ENCODE measurements at regions not wholly inside any gene's neighbourhood (a gene's known extent, or its start where the extent isn't known, plus 50 kb on each side); places are given as distances from the start of the nearest gene placed in this dataset.
"Not testable (repeated sequence)": the region's sequence is repeated elsewhere in the genome, so short reads cannot be mapped to it uniquely, and the experiment has no call there.

DNA sequence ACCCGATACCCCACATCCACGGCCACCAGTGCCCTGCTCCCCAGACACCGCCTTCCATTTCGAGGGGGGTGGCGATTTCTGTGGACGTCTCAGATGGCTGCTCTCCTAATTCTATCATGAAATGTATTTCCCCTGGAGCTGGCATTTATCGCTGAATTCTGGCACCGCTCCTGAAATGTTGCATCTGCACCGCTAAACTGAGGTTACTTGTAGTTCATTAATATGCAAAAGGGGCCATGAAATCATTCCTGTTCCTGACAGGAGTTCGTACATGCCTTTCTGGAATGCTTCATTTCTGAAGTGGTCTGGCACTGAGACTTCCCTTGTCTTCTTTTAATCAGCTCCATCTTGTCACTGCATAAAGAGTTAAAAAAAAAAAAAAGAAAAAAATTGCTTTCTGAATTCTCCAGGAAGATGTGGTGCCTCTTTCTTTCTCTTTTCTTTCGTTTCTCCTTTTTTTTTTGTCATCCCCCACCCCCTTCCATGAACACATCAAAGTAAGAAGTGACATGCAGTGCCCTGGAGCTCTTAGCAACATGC lies 97.7 kb upstream of the SMARCA2 start:
- DNase-seq (ENCODE audit: low spot score), result no peak

DNA sequence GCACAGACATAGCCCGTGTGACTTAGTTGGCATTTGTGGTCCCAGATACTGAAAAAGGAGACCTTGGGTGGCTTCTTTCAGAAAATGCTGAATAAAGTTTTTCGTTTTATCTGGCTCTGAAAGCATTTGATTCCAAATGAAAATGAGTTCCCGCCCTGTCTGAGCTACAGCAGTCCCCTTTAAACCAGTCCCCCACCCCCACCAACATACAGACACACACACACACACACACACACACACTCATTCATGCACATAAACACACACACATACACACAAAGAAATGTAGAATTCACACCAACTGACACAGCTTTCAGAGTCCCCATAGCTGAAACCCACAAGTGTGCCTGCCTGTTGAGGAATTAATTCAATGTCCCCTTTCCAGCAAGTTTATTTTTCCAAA lies 97.0 kb upstream of the SMARCA2 start:
- DNase-seq (ENCODE audit: low spot score), result no peak

DNA sequence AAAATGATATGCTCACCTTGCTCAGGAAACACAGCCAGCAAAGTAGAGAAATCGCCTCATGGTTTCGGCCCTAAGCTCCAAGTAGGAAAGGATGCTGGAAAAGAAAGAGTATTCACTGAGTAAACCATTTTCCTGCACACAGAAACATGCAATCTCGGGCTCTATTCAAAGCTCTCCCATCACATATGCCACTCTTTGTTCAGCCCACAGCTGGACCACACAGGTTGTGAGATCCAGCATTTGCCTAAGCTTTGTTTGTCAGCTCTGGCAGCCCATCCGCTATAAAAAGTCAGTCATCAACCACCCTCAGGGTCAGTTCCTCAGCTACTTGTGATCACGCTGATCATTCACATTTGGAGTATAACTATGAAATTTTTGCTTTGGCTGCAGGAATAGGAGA lies 96.5 kb upstream of the SMARCA2 start:
- DNase-seq (ENCODE audit: low spot score), result no peak

DNA sequence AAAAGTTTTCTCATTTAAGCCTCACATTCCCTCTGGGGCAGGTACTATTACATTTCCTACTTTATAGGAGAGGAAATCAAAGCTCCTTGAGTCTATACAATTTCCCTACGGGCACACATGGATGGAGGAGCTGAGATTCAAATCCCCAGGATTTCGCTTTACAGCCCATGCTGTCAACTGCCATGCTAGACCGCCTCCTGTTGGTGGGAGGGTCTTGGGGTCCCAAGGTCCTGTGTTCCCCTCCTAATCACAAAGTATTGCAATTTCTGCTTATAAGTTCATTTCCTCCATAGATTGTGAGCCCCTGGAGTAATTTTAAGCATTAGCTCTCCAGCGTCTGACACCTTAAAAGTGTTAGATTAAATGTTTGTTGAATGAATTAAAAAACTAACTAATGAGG lies 95.9 kb upstream of the SMARCA2 start:
- DNase-seq (ENCODE audit: low spot score), result no peak

DNA sequence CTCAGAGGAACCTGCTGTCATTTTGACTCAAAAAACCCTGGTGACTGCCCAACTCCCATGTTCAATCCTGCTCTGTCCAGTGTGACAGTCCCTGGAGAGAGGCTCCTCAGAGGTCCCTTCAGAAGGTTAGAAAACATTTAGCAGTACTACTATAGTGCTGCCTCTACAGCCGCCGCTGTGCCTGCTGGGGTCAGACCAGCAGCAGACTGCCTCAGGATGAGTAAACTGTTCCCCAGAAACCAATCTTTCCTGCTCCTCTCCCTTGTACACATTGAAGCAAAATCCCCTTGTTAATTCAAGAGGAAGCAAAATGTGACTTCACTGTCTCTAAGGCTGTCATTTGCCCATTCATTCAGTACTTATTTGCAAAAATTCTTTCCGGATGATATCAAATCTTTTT lies 94.8 kb upstream of the SMARCA2 start:
- DNase-seq (ENCODE audit: low spot score), result no peak

DNA sequence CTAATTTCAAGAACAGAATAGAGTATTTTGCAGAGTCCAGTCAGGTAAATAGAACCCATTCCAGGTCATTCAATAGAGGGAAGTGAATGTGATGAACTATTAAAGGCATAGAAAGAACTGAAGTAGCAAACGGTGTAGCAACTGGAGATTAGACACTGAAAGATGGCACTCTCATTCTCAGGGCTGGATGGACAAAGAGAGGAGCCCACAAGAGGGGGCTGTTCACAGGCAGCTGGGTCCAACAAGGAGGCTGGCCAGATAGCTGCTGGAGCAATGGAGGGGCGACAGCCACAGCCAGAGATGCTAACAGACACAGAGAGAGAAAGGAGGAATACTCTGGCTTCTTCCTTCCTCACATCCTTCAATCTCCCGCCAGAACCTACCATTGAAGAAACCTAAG lies 93.1 kb upstream of the SMARCA2 start:
- DNase-seq (ENCODE audit: low spot score), result no peak

DNA sequence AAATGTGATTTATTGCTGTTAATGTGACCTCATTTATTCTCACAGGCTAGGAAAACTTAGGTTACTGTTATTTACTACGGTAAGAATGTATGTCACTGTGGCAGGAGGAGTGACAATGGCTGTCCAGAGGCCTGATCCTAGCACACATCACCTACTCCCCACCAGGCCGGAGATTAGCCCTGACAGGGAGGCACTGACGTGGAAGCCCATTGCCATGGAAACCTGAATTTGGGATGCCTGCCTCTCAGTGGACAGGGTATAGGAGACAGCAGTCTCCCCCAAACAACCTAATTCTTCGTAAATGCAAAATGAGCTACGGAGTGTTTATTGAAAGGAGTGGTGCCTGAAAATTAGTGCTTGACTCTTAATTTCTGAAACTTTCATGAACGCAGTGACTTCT lies 87.6 kb upstream of the SMARCA2 start:
- DNase-seq (ENCODE audit: low spot score), result no peak

DNA sequence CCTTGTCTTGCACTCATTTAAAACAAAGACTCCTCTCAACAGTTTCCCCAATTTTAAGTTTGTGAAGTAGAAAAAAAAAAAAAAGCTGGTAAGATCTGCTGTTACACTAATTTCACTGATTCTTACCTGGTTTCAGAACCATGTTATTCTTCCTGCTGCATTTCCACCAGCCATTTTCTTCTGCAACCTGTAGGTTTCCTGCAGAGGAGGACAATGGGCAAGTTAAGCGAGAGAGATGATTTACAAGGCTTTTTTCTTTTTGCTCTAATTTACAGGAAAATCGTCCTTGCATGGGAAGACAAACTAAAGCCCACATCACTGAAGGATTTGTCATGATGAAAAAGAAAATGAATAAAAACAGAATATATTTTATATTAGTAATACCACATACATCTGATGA lies 86.0 kb upstream of the SMARCA2 start:
- DNase-seq (ENCODE audit: low spot score), result no peak

DNA sequence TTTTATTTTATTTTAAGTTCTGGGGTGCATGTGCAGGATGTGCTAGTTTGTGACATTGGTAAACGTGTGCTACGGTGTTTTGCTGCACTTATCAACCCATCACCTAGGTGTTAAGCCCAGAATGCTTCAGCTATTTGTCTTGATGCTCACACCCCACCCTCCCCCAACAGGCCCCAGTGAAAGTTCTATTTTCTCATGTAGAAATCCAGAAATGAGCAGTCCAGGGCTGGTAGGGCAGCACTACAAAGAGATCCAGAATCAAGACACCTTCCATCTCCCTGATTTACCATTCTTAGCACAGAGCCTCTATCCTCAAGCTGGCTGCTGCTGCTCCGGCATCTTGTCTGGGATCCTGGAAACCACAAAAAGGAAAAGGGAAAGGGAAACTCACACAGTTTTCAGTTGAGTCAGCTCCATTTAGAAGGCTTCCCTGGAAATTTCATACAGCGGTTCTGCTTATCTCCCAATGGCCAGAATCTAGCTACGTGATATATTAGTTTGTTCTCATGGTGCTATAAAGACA lies 85.4 kb upstream of the SMARCA2 start:
- DNase-seq (ENCODE audit: low spot score), result no peak

DNA sequence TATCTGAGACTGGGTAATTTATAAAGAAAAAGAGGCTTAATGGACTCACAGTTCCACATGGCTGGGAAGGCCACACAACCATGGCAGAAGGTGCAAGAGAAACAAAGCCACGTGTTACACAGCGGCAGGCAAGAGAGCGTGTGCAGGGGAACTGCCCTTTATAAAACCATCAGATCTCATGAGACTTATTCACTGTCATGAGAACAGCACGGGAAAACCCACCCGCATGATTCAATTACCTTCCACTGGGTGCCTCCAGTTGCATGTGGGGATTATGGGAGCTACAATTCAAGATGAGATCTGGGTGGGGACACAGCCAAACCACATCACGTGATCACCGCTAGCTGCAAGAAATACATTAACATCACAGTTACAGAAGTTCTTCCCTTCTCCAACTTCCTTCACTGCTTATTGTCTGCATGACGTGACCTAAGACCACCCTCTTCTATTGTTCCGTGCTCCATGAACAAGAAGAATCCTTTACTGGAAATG lies 84.9 kb upstream of the SMARCA2 start:
- DNase-seq (ENCODE audit: low spot score), result not testable (repeated sequence)

DNA sequence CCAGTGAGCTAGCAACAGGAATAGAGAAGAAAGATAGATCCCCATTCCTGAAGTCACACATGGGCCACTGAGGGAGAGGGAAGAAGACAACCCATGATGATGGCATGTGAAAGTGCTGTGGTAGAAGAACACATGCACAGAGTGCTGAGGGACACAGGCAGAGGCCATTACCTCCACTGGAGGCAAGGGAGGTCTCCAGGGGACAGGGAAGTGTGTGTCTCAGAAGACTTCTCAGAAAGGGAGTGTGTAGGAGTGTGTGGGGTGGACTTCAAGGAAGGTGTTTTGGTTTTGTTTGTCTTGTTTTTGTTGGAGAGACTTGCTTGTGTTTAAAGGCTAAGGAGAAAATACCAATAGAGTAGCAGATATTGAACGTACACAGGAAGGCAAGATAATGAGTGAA lies 77.0 kb upstream of the SMARCA2 start:
- DNase-seq (ENCODE audit: low spot score), result no peak

DNA sequence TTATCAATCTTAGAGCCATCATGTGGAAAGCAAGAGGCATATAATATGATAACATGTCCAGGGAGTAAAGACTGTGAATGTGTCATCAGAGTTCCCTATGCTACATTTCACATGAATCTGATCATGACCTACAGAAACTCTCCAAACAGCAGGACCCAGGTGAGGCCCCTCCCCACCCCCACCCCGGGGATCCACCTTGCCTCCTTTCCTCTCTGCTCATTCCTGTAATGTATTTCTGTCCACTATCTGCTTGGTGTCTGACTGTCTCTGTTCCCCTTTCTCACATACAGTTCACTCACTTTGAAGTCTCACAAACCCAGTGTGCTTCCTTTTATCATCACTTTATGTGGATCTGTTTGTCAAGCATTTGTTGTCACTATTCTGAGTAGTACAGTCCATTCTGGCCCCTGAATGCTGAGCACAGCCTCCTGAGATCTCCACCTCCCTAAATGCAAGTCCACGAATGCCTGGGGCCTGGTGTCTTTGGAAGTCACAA lies 76.4 kb upstream of the SMARCA2 start:
- no peak for DNase-seq (ENCODE audit: low spot score)

DNA sequence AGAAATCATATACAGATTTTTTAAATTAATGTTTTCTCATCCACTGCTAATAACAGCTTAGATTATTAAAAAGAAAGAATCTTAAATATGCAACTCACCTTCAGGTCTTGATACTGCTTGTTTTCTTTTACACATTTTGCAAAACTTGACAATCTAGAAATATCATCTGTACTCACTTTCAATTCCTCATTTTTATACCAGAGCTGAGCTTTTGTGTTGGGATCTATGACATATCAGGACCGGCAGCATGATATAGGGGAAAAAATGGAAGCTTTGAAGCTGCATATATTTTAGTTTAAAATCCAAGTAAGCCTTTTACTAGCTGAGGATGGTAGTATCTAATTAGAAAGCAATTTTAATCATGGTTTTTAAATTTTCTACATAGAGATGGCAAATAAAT lies 75.7 kb upstream of the SMARCA2 start:
- no peak for DNase-seq (ENCODE audit: low spot score)

DNA sequence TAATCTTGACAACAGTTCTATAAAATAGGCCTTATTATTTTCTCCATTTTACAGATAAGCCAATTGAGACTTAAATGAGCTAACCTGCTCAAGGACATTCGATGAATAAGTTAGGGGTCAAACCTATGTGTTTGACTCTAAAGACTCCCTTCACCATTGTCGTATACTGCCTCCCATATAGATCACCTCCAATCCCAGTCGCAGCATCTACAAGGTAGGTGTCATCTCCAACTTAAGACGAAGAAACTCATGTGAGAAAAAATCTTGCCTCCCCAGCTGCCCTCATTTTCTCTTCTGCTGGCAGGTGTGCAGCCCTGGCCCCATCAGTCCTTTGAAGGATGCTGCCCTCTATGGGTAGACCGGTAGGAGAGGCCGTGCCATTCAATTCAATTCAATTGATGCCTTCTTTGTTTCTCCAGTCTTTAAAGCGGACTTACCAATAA lies 75.2 kb upstream of the SMARCA2 start:
- peak; percentile 26 for DNase-seq (ENCODE audit: low spot score)

DNA sequence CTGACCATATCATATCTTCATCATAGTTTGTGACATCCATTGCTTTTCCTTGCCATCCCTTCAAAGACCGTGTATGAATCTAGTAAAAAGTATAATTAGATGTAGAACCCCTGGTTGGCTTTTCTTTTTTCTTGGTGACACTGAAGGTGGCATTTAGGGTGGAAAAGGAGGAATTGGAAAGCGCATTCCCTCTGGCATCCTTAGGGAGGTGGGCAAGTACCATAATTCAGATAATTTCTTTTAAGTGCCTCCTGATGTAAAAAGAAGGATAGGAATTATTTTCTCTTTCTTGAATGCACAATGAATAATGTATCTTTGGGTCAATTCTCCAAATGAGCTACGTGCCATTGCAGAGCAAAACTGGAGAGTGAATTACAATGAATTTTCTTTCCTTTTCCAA lies 73.2 kb upstream of the SMARCA2 start:
- DNase-seq (ENCODE audit: low spot score), result no peak

DNA sequence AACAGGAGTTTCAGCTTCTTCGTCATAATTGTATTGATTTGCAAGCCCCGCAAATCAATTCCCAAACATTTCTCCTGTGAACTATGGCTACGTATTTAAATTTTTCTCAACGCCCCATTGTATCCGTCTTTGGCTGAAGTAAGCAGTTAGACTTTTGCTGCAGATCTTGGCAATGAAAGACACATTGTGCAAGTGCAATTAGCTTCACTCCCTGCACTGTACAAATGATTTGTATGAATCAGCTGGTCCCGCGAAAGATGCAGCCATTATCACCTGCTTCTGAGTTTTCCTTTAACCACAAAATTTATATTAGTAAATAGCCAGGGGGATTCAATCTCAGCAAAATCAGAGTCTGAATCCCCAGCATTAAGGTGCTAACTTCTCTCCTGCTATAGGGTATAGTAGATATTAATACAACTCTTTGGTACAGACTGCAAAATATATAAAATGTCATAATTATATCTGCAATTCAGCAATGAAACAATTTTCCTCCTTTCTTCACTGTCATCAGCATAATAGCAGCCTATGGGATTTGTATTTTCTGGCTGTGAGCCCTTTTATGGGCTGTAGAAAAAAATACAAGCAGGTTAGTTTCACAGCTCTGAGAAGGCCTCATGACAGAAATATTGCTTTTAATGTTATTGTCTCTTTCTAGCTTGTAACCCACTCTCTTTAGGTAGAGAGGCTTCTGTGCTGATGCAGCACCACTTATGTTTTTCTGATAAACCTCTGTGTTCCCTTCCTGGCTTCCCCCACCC lies 68.4 kb upstream of the SMARCA2 start:
- no peak for DNase-seq (ENCODE audit: low spot score)

DNA sequence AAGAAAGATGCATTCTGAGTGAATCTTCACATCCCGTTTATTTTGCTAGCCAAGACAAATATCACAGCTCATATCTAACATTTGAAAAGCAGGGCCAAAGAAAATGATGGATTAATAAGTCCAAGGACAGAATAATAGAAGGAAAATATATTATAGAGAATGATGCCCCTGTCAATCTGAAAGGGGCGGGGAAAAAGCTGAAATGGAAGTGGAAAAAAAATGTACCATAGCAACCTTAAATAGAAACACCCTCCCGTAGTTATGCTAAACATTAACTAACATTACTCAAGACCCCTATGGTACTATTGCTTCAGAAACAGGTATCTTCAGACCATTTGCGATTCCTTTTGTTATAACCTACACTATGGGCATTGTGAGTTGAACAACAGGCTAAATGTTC lies 67.7 kb upstream of the SMARCA2 start:
- DNase-seq (ENCODE audit: low spot score), result no peak

DNA sequence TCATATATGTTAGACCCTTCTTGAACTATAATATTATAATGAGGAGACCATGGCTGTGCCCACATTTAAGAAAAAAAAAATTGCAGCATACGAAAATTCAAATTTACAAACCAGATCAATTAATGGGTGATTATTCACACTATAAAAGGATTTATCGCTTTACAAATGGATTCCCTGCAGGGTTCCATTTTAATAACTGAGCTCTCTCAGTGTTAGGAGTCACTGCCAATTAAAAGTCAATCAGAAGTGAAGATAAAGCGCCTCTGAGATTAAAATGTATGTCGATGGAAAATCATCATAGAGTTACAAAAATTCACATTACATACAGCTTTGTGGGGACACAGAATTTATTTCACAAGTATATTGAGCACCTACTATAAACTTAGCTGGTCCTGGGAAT lies 66.6 kb upstream of the SMARCA2 start:
- no peak for DNase-seq (ENCODE audit: low spot score)

DNA sequence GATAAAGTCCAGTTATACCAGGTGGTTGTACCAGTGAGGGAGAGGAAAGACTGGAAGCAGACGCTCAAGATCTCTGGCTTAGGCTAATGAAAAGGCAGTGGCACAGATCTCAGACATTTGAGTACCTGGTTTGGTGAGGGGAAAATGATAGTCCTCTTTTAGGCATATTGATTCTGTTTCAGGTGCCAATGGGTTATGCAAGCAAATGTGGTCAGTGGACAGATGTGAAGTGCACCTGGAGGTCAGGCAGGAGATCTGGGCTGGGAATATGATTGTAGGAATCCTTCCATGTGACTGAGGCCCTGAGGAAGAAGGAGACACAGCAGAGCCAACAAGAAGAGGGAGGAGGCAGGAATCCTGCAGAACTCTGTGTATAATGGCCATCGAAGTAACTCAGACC lies 63.7 kb upstream of the SMARCA2 start:
- DNase-seq (ENCODE audit: low spot score), result no peak

DNA sequence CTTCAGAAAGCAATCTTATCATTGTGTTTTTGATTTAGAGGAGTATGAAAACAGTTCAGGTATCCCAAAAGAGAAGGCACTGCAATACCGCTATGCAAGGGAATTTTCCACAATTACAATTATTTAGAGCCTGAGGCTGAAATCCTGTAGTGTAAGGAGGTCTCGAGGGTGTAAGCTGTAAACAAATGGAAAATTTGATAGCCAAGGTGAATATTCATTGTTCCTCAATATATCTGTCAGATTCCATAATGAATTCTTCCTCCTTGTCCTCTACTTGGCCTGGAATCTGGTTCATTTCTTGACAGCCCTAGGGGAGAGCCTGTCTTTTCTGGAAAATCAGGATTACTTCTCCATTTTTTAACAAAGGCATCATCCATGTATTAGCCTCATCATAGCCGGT lies 63.1 kb upstream of the SMARCA2 start:
- no peak for DNase-seq (ENCODE audit: low spot score)

DNA sequence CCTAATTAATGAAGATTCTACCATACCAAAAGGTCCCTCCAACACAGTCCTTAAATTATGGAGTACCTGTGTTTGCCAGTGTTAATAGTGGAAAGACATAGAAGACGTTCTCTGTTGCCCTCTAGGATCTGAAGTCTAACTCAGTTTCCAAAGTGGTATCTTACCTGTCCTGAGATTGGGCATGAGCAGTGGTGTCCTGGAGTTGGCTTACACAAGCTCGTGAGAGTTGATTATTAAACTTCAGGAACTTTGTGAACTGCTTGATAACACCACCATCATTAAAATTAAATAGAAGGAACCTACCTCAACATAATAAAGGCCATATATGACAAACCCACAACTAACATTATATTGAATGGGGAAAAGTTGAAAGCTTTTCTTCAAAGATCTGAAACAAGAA lies 60.9 kb upstream of the SMARCA2 start:
- no peak for DNase-seq (ENCODE audit: low spot score)

DNA sequence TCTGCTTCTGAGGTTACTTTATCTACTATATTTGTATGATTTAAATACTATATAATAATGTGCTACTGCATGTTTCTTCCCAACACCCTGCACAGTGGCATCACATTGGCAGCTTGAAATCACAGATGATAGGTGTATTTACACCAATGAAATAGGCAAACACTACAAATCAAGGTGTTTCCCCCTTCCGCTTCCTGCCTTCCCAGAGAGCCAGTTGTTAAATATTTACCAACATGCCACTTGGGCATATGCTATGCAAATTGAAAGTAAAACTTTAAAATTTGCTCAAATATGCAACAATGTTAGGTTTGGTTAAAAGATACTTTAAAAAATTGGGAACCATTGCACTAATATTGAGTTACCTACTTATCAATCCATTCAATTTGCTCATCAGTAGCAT lies 58.2 kb upstream of the SMARCA2 start:
- DNase-seq (ENCODE audit: low spot score), result no peak

DNA sequence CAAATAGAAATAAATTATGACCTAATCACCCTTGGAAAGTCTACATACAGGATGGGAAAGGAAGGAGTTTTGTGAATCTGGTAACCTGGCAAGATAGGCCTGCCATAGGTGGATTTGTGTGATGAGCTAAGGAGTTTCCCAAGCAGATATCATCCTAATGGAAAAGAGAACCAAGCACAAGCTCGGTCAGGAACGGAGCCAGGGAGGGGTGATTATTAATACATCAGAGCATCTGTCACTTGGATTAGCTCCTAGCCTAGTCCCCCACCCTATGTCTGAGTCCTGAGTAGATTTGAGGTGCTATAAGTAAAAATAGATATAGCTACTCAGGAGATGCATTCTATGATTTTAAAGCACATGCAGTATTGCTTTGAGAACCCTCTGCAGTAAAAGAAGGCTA lies 57.3 kb upstream of the SMARCA2 start:
- no peak for DNase-seq (ENCODE audit: low spot score)
